Panc1 (cell line): ENCODE measurements at regions not wholly inside any gene's neighbourhood (a gene's known extent, or its start where the extent isn't known, plus 50 kb on each side); places are given as distances from the start of the nearest gene placed in this dataset.

ENCODE experiments used
- CTCF ChIP-seq: fragments of 450-650 bp; IDR thresholded peaks from 2 replicates; pipeline ENCODE4 v1.5.1; 2017; ENCODE audit warnings: mild to moderate bottlenecking
- REST ChIP-seq, 2 experiments: IDR thresholded peaks; 2 replicates each; pipeline ENCODE4 v1.6.1; 2011 to 2012; ENCODE audit warnings: low read depth in 2 of 2, control low read depth in 1 of 2, low read length in 1 of 2, mild to moderate bottlenecking in 1 of 2, moderate library complexity in 1 of 2; ENCODE audit not compliant: insufficient read depth in 1 of 2

GRCh38 chr2:237160271-237160919, 74.7 kb downstream of the COPS8 start:
- no peak for TF ChIP-seq CTCF
- no peak for TF ChIP-seq REST (IDR thresholded peaks at IDR 0.05; ENCODE audit: insufficient read depth in 1 of 2, low read depth in 2 of 2, low read length in 1 of 2)
